ENCODE measurements at regions not wholly inside any gene's neighbourhood (a gene's known extent, or its start where the extent isn't known, plus 50 kb on each side); places are given as distances from the start of the nearest gene placed in this dataset.

DNA sequence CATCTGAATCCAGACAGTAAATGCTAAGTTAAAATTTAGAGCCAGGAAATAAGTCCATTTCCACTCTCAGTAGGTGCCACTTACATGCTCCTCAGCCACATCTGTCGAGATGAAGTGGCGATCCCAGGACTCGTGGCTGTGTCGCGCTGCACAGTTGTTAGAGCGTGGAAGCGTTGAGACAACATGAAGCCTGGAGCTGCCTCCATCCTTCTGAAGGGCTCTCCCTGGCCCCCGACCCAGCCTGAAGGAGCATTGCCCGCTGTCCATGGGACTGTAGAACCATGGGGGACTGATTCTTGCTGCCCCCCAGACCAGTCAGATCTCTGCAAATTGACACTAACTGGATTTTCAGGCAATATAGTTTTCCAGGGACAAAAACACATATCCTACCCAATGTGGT is 58.9 kb downstream of the IRX1 start:
- Histone ChIP-seq H3K4me3 (ENCODE audit: low read depth, low read length) (no peak overlapping the region), H3K27ac (ENCODE audit: extremely low read depth, low read depth, low read length) (no peak overlapping the region), H3K36me3 (ENCODE audit: control insufficient read depth in 2 of 2, insufficient read depth in 1 of 2, low read length in 2 of 2) (no peaks in the 10 kb centered on the region), H3K9me3 (ENCODE audit: control insufficient read depth, insufficient read depth, low read depth, low read length) (no peaks in the 10 kb centered on the region), H3K4me1 (ENCODE audit: control insufficient read depth, insufficient read depth, low read length) (no peaks in the 10 kb centered on the region)
- ChIA-PET POLR2A (no interaction called here), CTCF (no interaction called here)
- TF ChIP-seq ZNF677 (tag by site-specific recombination; IDR thresholded peaks at IDR 0.05) (no peak), ZNF768 (tag by site-specific recombination; IDR thresholded peaks at IDR 0.05) (no peak), GLI2 (tag by site-specific recombination; IDR thresholded peaks at IDR 0.05; ENCODE audit: borderline replicate concordance, low read depth) (no peak), ZNF610 (tag by site-specific recombination; IDR thresholded peaks at IDR 0.05; ENCODE audit: borderline replicate concordance) (no peak), ZNF624 (tag by site-specific recombination; IDR thresholded peaks at IDR 0.05) (no peak), HOXC10 (CRISPR knock-in tag; IDR thresholded peaks at IDR 0.05) (no peak), ZSCAN23 (tag by site-specific recombination; IDR thresholded peaks at IDR 0.05) (no peak), ZNF777 (tag by site-specific recombination; IDR thresholded peaks at IDR 0.05; ENCODE audit: borderline replicate concordance) (no peak), ZNF174 (tag by site-specific recombination; IDR thresholded peaks at IDR 0.05) (no peak), GLI4 (tag by site-specific recombination; IDR thresholded peaks at IDR 0.05) (no peak), ZNF600 (tag by site-specific recombination; IDR thresholded peaks at IDR 0.05) (no peak)
- TF ChIP-seq, protein P1, sequence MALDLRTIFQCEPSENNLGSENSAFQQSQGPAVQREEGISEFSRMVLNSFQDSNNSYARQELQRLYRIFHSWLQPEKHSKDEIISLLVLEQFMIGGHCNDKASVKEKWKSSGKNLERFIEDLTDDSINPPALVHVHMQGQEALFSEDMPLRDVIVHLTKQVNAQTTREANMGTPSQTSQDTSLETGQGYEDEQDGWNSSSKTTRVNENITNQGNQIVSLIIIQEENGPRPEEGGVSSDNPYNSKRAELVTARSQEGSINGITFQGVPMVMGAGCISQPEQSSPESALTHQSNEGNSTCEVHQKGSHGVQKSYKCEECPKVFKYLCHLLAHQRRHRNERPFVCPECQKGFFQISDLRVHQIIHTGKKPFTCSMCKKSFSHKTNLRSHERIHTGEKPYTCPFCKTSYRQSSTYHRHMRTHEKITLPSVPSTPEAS (tag by site-specific recombination; IDR thresholded peaks at IDR 0.05), result no peak

DNA sequence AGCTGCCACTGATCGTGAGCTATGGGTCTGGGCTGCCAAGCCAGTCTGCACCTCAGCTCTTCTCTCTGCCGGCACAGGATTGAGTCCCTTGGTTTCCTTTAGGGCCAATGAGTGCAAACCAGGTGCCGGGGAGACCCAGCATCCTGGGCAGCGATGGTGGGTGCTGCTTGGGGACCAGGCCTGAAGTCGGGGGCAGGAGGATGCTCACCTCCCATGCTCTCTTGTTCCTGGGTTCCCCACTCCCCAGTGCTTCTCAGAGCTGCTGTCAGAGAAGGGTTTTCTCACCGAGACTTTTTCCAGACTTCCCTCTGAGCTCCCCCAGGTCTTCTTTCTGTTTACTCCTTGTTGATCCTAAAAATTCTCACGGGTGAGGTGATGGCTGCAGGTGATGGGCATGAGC is 61.2 kb downstream of the IRX1 start:
- POLR2A ChIA-PET, result no interaction called here
- H3K9me3 ChIP-seq (ENCODE audit: control insufficient read depth, insufficient read depth, low read depth, low read length), result no peaks in the 10 kb centered on the region

More for the DNA sequence above, 61.2 kb downstream of the IRX1 start:
- no peaks in the 10 kb centered on the region for H3K36me3 ChIP-seq (ENCODE audit: control insufficient read depth in 2 of 2, insufficient read depth in 1 of 2, low read length in 2 of 2)
- TF ChIP-seq ZNF473 (tag by site-specific recombination; IDR thresholded peaks at IDR 0.05) (no peak), ZNF292 (tag by site-specific recombination; IDR thresholded peaks at IDR 0.05; ENCODE audit: borderline replicate concordance, low read depth) (no peak), ZNF391 (tag by site-specific recombination; IDR thresholded peaks at IDR 0.05; ENCODE audit: borderline replicate concordance, low read depth) (no peak), ZNF366 (tag by site-specific recombination; conservative IDR thresholded peaks at IDR 0.05) (no peak), SCRT2 (tag by site-specific recombination; IDR thresholded peaks at IDR 0.05) (no peak), ZNF311 (tag by site-specific recombination; IDR thresholded peaks at IDR 0.05; ENCODE audit: borderline replicate concordance) (no peak), ZNF501 (tag by site-specific recombination; IDR thresholded peaks at IDR 0.05) (no peak), ZNF138 (tag by site-specific recombination; IDR thresholded peaks at IDR 0.05; ENCODE audit: borderline replicate concordance) (no peak), HOXD13 (CRISPR knock-in tag; IDR thresholded peaks at IDR 0.05; ENCODE audit: borderline replicate concordance) (no peak), BCL11A (tag by site-specific recombination; IDR thresholded peaks at IDR 0.05; ENCODE audit: low read depth) (no peak), HOXA7 (CRISPR knock-in tag; IDR thresholded peaks at IDR 0.05; ENCODE audit: borderline replicate concordance) (no peak), ZNF23 (tag by site-specific recombination; IDR thresholded peaks at IDR 0.05; ENCODE audit: borderline replicate concordance) (no peak), IKZF3 (tag by site-specific recombination; IDR thresholded peaks at IDR 0.05) (no peak), ZNF37A (tag by site-specific recombination; IDR thresholded peaks at IDR 0.05) (no peak), ZNF747 (tag by site-specific recombination; IDR thresholded peaks at IDR 0.05) (no peak), ZNF768 (tag by site-specific recombination; IDR thresholded peaks at IDR 0.05) (no peak), ZXDB (tag by site-specific recombination; IDR thresholded peaks at IDR 0.05) (no peak), ZNF248 (tag by site-specific recombination; IDR thresholded peaks at IDR 0.05) (no peak)
- TF ChIP-seq, protein P2, sequence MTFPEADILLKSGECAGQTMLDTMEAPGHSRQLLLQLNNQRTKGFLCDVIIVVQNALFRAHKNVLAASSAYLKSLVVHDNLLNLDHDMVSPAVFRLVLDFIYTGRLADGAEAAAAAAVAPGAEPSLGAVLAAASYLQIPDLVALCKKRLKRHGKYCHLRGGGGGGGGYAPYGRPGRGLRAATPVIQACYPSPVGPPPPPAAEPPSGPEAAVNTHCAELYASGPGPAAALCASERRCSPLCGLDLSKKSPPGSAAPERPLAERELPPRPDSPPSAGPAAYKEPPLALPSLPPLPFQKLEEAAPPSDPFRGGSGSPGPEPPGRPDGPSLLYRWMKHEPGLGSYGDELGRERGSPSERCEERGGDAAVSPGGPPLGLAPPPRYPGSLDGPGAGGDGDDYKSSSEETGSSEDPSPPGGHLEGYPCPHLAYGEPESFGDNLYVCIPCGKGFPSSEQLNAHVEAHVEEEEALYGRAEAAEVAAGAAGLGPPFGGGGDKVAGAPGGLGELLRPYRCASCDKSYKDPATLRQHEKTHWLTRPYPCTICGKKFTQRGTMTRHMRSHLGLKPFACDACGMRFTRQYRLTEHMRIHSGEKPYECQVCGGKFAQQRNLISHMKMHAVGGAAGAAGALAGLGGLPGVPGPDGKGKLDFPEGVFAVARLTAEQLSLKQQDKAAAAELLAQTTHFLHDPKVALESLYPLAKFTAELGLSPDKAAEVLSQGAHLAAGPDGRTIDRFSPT (tag by site-specific recombination; IDR thresholded peaks at IDR 0.05), result no peak
- no peak overlapping the region for H3K4me3 ChIP-seq (ENCODE audit: low read depth, low read length)
- H3K4me1 ChIP-seq (ENCODE audit: control insufficient read depth, insufficient read depth, low read length), result no peaks in the 10 kb centered on the region
- H3K27ac ChIP-seq (ENCODE audit: extremely low read depth, low read depth, low read length), result no peak overlapping the region
- CTCF ChIA-PET, result no interaction called here
